GM12872 (cell line): ENCODE measurements at regions not wholly inside any gene's neighbourhood (a gene's known extent, or its start where the extent isn't known, plus 50 kb on each side); places are given as distances from the start of the nearest gene placed in this dataset.

Experiments
- TF ChIP-seq, protein P1 (sequence below): IDR thresholded peaks from 3 replicates; pipeline ENCODE4 v1.5.1; 2011; ENCODE audit warnings: low read depth, mild to moderate bottlenecking, low read length, moderate library complexity; ENCODE audit not compliant: insufficient read depth

DNA sequence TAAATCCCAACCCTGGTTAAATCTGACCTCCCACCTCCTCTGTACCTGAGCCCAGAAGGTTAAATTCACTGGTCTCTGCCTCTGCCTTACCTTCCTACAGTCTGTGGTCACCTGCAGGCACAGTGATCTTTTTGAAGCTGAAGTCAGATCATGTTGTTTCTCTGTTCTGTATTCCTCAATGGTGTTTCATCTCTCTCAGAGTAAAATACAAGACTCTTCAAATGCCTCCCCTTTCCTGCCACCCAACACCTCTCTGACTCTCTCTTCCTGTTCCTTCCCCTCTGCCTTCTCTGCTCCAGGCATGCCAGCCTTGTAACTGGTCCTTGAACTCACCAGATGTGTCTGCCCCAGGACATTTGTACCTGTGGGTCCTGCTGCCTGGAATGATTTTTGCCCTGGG is 219.3 kb downstream of the UXS1 start:
- TF ChIP-seq, protein P1, sequence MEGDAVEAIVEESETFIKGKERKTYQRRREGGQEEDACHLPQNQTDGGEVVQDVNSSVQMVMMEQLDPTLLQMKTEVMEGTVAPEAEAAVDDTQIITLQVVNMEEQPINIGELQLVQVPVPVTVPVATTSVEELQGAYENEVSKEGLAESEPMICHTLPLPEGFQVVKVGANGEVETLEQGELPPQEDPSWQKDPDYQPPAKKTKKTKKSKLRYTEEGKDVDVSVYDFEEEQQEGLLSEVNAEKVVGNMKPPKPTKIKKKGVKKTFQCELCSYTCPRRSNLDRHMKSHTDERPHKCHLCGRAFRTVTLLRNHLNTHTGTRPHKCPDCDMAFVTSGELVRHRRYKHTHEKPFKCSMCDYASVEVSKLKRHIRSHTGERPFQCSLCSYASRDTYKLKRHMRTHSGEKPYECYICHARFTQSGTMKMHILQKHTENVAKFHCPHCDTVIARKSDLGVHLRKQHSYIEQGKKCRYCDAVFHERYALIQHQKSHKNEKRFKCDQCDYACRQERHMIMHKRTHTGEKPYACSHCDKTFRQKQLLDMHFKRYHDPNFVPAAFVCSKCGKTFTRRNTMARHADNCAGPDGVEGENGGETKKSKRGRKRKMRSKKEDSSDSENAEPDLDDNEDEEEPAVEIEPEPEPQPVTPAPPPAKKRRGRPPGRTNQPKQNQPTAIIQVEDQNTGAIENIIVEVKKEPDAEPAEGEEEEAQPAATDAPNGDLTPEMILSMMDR, result no peak

DNA sequence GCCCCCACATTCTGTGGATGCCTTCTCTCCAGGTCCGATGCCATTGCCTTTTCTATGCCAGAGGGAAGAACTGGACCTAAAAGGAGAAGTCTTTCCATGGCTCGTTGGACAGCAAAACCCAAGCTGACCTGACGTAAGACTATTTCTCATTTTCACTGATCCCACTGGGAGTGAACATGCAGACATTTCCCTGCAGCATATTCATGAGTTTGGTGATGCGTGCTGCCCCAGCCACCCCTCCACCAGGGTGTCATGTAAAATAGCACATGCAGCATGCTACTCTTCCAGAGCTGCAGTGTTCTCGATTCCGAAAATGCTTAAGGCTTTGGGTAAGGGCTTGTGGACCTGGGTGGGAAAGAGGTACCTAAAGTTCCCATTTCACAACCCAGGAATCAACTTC is 221.2 kb downstream of the UXS1 start:
- TF ChIP-seq, protein P1, result no peak

GRCh38 chr2:105972246-105972645 is 221.9 kb downstream of the UXS1 start:
- TF ChIP-seq, protein P1, result no peak

- TF ChIP-seq, protein P1, result peak; percentile 54
Measured at GRCh38 chr2:105969552-105969951, 224.5 kb downstream of the UXS1 start.

DNA sequence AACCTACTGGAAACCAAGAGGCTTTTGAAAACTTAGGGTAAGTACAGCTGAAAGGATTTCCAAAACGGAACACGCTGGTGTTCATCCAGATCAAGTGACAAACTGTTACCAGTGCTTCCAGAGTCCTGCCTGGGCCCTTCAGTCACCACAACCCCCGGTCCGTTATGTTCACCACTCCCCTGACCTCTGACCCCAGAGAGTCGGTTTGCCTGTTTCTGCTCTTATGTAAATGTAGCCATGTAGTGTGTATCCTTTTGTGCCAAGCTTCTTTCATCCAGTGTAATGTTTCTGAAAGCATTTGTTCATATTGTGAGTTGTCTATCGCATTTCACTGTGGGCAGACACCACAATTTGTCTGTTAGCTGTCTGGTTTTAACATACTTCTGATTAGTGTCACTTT is 217.5 kb downstream of the NCK2 start:
- TF ChIP-seq, protein P1, result no peak

GRCh38 chr2:105961599-105962146 is 217.0 kb downstream of the NCK2 start:
- TF ChIP-seq, protein P1, result no peak

GRCh38 chr2:105959357-105959756 is 214.6 kb downstream of the NCK2 start:
- TF ChIP-seq, protein P1, result no peak
